Neural cell (in vitro differentiated cells): ENCODE measurements at regions not wholly inside any gene's neighbourhood (a gene's known extent, or its start where the extent isn't known, plus 50 kb on each side); places are given as distances from the start of the nearest gene placed in this dataset.

ENCODE experiments used
- H2AFZ ChIP-seq: fragments of 200-600, 300-800 bp; sonication (generic), shearing (Covaris generic); 2 replicates; pipeline ENCODE4 v1.6.0; 2014; ENCODE audit warnings: low read depth, mild to moderate bottlenecking, antibody characterized with exemption, low read length, moderate library complexity
- H3F3A ChIP-seq: fragments of 200-600 bp; shearing (Covaris generic); 2 replicates; pipeline ENCODE4 v1.6.1; 2016; ENCODE audit warnings: mild to moderate bottlenecking, moderate library complexity, mixed read lengths, antibody characterized with exemption, low read length; ENCODE audit not compliant: insufficient read depth, poor library complexity, severe bottlenecking
- H3K27ac ChIP-seq: fragments of 200-600, 300-800 bp; sonication (generic), shearing (Covaris generic); 2 replicates; pipeline ENCODE4 v1.5.1; 2014; ENCODE audit warnings: mild to moderate bottlenecking, low read length, moderate library complexity
- H3K27me3 ChIP-seq: fragments of 300-800, 200-600 bp; sonication (generic), shearing (Covaris generic); 2 replicates; pipeline ENCODE4 v1.6.0; 2014; ENCODE audit warnings: mild to moderate bottlenecking, low read depth, low read length, moderate library complexity; ENCODE audit not compliant: insufficient read depth
- H3K36me3 ChIP-seq: fragments of 300-800, 200-600 bp; sonication (generic), shearing (Covaris generic); 2 replicates; pipeline ENCODE4 v1.5.1; 2014; ENCODE audit warnings: mild to moderate bottlenecking, antibody characterized with exemption, low read length, moderate library complexity; ENCODE audit not compliant: insufficient read depth
- H3K4me2 ChIP-seq: fragments of 300-800, 200-600 bp; sonication (generic), shearing (Covaris generic); 2 replicates; pipeline ENCODE4 v1.6.0; 2014; ENCODE audit warnings: mild to moderate bottlenecking, low read length
- H3K4me3 ChIP-seq: fragments of 300-800, 200-600 bp; sonication (generic), shearing (Covaris generic); 2 replicates; pipeline ENCODE4 v1.5.1; 2014; ENCODE audit warnings: mild to moderate bottlenecking, low read length, moderate library complexity
- H3K79me2 ChIP-seq: fragments of 200-600 bp; shearing (Covaris generic); replicated peaks from 2 replicates; pipeline ENCODE4 v1.6.0; 2014; ENCODE audit warnings: mild to moderate bottlenecking, low read length, moderate library complexity; ENCODE audit not compliant: insufficient read depth
- H3K9ac ChIP-seq: fragments of 300-800, 200-600 bp; sonication (generic), shearing (Covaris generic); 2 replicates; pipeline ENCODE4 v1.6.1; 2016; ENCODE audit warnings: mild to moderate bottlenecking, low read length, mixed read lengths
- H3K9me2 ChIP-seq: fragments of 200-600 bp; shearing (Covaris generic); 2 replicates; pipeline ENCODE4 v1.6.1; 2016; ENCODE audit warnings: mild to moderate bottlenecking, low read length, mixed read lengths; ENCODE audit not compliant: insufficient read depth
- H3K9me3 ChIP-seq: fragments of 200-600, 300-800 bp; sonication (generic), shearing (Covaris generic); 2 replicates; pipeline ENCODE4 v1.6.1; 2016; ENCODE audit warnings: mild to moderate bottlenecking, mixed run types, low read length, moderate library complexity, mixed read lengths
- H4K20me1 ChIP-seq: fragments of 200-600 bp; shearing (Covaris generic); 2 replicates; pipeline ENCODE4 v1.6.1; 2016; ENCODE audit warnings: mild to moderate bottlenecking, mixed run types; ENCODE audit not compliant: insufficient read depth
- EZH2 ChIP-seq: fragments of 200-600, 300-800 bp; shearing (Covaris generic), sonication (generic); IDR thresholded peaks from 2 replicates; pipeline ENCODE4 v1.6.1; 2014; ENCODE audit warnings: antibody characterized with exemption, low read length, borderline replicate concordance, mild to moderate bottlenecking; ENCODE audit not compliant: insufficient read depth, poor library complexity, severe bottlenecking
- MXI1 ChIP-seq: fragments of 450-650 bp; conservative IDR thresholded peaks from 2 replicates; pipeline ENCODE4 v1.6.1; 2014; ENCODE audit warnings: antibody characterized with exemption, mild to moderate bottlenecking; ENCODE audit not compliant: poor library complexity, severe bottlenecking
- POLR2AphosphoS5 ChIP-seq: IDR thresholded peaks from 2 replicates; pipeline ENCODE4 v1.6.1; 2012
- RAD21 ChIP-seq: fragments of 450-650 bp; conservative IDR thresholded peaks from 2 replicates; pipeline ENCODE4 v1.6.1; 2014; ENCODE audit warnings: antibody characterized with exemption, mild to moderate bottlenecking, moderate library complexity
- SMC3 ChIP-seq: fragments of 450-650 bp; conservative IDR thresholded peaks from 2 replicates; pipeline ENCODE4 v1.6.1; 2014; ENCODE audit warnings: antibody characterized with exemption, mild to moderate bottlenecking, moderate library complexity; ENCODE audit not compliant: poor library complexity
- TAF1 ChIP-seq: IDR thresholded peaks from 2 replicates; pipeline ENCODE4 v1.6.1; 2012; ENCODE audit warnings: low read depth
- TF ChIP-seq, protein P1 (sequence below): fragments of 450-650 bp; IDR thresholded peaks from 2 replicates; pipeline ENCODE4 v1.5.1; 2014; ENCODE audit warnings: antibody characterized with exemption, mild to moderate bottlenecking, moderate library complexity; ENCODE audit not compliant: poor library complexity, severe bottlenecking
- TF ChIP-seq, protein P2 (sequence below): IDR thresholded peaks from 2 replicates; pipeline ENCODE4 v1.6.1; 2012; ENCODE audit warnings: borderline replicate concordance

GRCh38 chr3:64837126-64837738, 149.4 kb upstream of the ADAMTS9 start:
- H3F3A ChIP-seq, result no peaks in the 10 kb centered on the region
- no peak overlapping the region for H3K4me3 ChIP-seq
- no peaks in the 10 kb centered on the region for H3K27me3 ChIP-seq
- H4K20me1 ChIP-seq, result no peaks in the 10 kb centered on the region
- no peaks in the 10 kb centered on the region for H3K36me3 ChIP-seq
- H3K9ac ChIP-seq, result no peak overlapping the region
- H3K4me2 ChIP-seq, result no peak overlapping the region
- H2AFZ ChIP-seq, result no peak overlapping the region
- no peaks in the 10 kb centered on the region for H3K9me2 ChIP-seq
- H3K9me3 ChIP-seq, result no peaks in the 10 kb centered on the region
- no peak for TF ChIP-seq TAF1
- no peak for TF ChIP-seq RAD21
- TF ChIP-seq SMC3, result no peak
- TF ChIP-seq, protein P1, sequence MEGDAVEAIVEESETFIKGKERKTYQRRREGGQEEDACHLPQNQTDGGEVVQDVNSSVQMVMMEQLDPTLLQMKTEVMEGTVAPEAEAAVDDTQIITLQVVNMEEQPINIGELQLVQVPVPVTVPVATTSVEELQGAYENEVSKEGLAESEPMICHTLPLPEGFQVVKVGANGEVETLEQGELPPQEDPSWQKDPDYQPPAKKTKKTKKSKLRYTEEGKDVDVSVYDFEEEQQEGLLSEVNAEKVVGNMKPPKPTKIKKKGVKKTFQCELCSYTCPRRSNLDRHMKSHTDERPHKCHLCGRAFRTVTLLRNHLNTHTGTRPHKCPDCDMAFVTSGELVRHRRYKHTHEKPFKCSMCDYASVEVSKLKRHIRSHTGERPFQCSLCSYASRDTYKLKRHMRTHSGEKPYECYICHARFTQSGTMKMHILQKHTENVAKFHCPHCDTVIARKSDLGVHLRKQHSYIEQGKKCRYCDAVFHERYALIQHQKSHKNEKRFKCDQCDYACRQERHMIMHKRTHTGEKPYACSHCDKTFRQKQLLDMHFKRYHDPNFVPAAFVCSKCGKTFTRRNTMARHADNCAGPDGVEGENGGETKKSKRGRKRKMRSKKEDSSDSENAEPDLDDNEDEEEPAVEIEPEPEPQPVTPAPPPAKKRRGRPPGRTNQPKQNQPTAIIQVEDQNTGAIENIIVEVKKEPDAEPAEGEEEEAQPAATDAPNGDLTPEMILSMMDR, result no peak
- no peak for TF ChIP-seq MXI1
- TF ChIP-seq POLR2AphosphoS5, result no peak
- TF ChIP-seq EZH2, result no peak
- H3K27ac ChIP-seq, result no peak overlapping the region
- H3K79me2 ChIP-seq, result no peaks in the 10 kb centered on the region

DNA sequence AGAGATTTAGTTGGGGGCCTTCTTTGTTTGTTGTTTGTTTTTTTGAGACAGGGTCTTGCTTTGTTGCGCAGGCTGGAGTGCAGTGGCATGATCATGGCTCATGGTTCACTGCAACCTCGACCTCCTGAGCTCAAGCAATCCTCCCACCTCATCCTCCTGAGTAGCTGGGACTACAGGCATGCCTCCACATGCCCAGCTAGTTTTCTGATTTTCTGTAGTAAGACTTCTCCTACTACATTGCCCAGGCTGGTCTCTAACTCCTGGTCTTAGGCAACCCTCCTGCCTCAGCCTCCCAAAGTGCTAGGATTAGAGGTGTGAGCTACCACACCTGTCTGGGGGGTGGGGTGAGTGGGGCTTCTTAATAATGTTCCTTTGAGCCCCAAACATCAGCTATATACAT, 148.3 kb upstream of the ADAMTS9 start:
- H3K36me3 ChIP-seq, result no peaks in the 10 kb centered on the region
- no peaks in the 10 kb centered on the region for H4K20me1 ChIP-seq
- H3K79me2 ChIP-seq, result no peaks in the 10 kb centered on the region
- no peaks in the 10 kb centered on the region for H3K9me3 ChIP-seq
- H2AFZ ChIP-seq, result no peak overlapping the region
- TF ChIP-seq EZH2 (no peak), RAD21 (no peak), MXI1 (no peak), SMC3 (no peak)
- TF ChIP-seq, protein P1, result no peak
- TF ChIP-seq, protein P2, sequence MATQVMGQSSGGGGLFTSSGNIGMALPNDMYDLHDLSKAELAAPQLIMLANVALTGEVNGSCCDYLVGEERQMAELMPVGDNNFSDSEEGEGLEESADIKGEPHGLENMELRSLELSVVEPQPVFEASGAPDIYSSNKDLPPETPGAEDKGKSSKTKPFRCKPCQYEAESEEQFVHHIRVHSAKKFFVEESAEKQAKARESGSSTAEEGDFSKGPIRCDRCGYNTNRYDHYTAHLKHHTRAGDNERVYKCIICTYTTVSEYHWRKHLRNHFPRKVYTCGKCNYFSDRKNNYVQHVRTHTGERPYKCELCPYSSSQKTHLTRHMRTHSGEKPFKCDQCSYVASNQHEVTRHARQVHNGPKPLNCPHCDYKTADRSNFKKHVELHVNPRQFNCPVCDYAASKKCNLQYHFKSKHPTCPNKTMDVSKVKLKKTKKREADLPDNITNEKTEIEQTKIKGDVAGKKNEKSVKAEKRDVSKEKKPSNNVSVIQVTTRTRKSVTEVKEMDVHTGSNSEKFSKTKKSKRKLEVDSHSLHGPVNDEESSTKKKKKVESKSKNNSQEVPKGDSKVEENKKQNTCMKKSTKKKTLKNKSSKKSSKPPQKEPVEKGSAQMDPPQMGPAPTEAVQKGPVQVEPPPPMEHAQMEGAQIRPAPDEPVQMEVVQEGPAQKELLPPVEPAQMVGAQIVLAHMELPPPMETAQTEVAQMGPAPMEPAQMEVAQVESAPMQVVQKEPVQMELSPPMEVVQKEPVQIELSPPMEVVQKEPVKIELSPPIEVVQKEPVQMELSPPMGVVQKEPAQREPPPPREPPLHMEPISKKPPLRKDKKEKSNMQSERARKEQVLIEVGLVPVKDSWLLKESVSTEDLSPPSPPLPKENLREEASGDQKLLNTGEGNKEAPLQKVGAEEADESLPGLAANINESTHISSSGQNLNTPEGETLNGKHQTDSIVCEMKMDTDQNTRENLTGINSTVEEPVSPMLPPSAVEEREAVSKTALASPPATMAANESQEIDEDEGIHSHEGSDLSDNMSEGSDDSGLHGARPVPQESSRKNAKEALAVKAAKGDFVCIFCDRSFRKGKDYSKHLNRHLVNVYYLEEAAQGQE, result no peak
- H3K9me2 ChIP-seq, result no peaks in the 10 kb centered on the region
- H3K4me3 ChIP-seq, result no peak overlapping the region
- no peaks in the 10 kb centered on the region for H3K27me3 ChIP-seq
- H3K9ac ChIP-seq, result no peak overlapping the region
- H3F3A ChIP-seq, result no peaks in the 10 kb centered on the region
- H3K4me2 ChIP-seq, result no peak overlapping the region
- H3K27ac ChIP-seq, result no peak overlapping the region
